GM21529 (cell line): ENCODE measurements at regions not wholly inside any gene's neighbourhood (a gene's known extent, or its start where the extent isn't known, plus 50 kb on each side); places are given as distances from the start of the nearest gene placed in this dataset.

ENCODE experiments used
- ATAC-seq: cut with Tn5 transposase; IDR thresholded peaks from one replicate; pipeline ENCODE4 v1.9.1; 2021; ENCODE audit not compliant: unreplicated experiment

DNA sequence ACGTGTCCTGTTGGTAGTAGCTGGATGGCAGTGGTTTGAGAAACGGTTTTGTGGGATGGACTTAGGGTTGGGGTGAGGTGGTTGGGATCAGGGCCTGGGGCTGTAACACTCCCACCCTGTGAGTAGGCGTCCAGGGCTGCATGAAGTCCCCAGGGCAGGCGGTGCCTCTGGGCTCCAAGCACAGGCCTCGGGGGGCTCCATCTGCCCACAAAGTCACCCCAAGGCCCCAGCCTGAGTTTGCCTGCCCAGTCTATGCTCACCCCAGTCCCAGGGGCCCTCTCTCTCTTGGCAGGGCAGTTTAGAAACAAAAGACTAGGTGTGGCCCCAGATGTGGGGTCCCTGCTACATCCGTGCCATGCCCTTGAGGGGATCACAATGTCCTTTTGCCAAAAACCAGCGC is 86.9 kb upstream of the PRR23E start:
- ATAC-seq, result no peak

- ATAC-seq, result no peak
Measured at GRCh38 chr3:127106456-127106855, 86.5 kb upstream of the PRR23E start.

DNA sequence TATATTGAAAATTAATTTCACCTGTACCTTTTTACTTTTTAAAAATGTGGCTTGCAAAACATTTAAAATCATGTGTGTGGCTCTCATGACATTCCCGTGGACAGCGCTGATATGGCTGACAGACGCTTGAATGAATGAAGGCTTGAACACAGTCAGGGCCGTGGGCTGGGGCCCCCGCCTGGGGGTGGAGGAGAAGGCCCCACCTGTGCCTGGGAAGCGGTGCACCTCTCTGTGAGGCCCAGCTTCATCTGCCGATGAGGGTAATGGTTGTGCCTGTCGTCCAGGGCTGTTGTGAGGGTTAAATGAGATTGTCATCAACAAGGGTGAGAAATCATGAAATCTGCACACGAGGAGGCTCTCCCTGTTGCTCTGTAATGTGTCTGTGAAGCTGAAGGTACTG is 85.9 kb upstream of the PRR23E start:
- no peak for ATAC-seq

- no peak for ATAC-seq
Measured at GRCh38 chr3:127107491-127108375, 85.2 kb upstream of the PRR23E start.

- ATAC-seq, result no peak
Measured at GRCh38 chr3:127108796-127109195, 84.1 kb upstream of the PRR23E start.

GRCh38 chr3:127110982-127111693 is 81.8 kb upstream of the PRR23E start:
- no peak for ATAC-seq

DNA sequence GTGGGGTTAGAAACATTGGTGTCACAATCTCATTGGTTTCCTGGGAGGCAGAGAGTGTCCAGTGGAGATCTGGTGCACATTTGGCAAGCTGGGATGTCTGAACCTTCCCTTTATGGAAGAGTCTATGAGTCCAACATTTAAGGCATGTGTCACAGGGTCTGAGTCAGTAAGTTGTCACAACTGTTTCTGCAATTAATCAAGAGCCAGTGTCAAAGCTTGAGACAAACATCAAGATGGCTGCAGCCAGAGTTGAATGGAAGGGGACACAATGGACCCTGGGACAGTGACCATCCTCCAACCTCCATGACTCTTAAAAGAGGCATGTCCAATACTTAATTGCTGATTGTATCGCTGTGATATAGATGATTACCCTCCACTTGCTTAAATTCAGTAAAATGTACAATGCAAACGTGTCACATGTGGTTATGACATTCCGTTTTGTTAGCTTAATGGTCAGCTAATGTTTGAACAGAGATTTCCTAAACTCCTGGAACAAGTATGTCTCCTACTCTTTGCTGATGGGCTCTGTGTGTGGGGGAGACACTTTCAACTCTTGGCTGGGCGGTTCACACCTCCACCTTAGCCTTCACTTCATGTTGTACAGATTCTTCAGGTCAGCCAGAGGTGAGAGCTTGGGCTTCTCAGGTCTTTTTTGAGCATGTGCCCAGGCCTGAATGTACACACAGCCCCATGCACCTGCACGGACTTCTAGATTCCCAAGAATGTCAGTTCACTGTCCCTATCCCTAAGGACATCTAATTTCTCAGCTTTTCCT is 79.9 kb upstream of the PRR23E start:
- ATAC-seq, result no peak

DNA sequence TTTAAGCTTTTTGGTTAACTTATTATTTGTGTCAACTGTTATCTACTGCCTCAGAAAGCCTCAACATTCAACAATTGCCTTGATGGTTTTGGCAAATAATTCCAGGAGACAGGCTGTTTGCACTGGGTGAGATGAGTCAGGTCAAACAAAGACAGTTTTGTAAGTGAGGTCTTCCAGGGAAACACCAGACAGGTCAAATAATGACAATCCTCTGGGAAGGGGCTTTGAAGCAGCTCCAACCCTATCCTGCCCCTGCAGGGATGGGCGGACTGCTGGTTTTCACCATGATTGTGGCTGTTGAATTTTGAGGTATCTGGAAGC is 79.4 kb upstream of the PRR23E start:
- no peak for ATAC-seq

- ATAC-seq, result no peak
Measured at GRCh38 chr3:127114337-127115070, 78.4 kb upstream of the PRR23E start.

GRCh38 chr3:127115691-127116351 is 77.1 kb upstream of the PRR23E start:
- ATAC-seq, result no peak

DNA sequence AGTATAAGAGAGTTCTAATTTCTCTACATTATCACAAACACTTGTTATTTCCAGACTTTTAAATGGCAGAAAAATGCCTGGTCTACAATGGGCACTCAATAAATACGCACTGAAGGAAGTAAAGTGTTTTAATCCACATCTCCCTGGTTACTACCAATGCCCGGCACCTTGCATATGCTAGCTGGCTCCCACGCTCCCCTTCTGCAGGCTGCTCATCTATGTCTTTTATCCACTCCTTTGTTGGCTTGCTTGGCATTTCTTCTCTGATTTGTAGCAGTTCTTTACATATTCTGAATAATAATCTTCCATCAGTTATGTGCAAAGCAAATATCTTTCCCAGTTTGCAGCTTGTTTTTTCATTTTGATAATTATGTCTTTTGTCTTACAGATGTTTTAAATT is 74.6 kb upstream of the PRR23E start:
- ATAC-seq, result no peak

- ATAC-seq, result no peak
Measured at GRCh38 chr3:127119693-127120464, 73.1 kb upstream of the PRR23E start.

DNA sequence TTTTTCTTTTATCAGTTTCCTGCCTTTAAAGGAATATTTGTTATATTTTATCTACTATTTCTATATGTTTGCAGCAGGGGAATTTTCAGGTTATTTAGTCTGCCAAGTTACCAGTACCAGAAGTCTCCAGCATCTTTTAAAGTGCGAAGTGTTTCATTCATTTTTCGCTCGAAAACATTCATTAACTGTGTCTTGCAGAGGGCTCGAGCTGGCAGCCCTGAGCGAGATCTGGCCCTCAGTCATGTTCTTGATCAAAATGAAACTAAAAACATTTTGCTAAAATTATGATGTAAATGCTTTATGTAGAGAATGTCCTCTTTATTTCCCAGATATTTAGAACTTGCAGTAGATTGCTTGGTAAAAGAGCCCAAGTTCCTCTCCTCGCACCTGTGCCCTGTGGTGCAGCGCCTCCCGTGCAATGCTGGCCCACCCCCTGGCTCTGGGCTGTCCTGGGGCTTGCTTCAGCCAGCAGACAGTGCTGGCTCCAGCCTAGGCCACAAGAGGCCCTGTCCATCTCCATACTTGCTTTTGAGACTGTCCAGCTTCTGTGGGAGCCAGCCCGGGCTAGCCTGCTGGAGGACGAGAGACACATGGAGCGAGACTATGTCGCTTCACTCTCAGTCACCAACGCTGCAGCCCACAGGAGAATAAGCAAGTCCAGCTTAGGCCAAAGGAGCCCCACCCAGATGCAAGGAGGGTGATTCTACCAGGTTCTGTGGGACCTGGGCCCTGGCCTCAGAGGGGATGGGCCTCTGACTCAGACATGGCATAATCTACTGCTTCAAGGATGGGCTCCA is 71.9 kb upstream of the PRR23E start:
- ATAC-seq, result no peak

- no peak for ATAC-seq
Measured at GRCh38 chr3:127121885-127122284, 71.0 kb upstream of the PRR23E start.

DNA sequence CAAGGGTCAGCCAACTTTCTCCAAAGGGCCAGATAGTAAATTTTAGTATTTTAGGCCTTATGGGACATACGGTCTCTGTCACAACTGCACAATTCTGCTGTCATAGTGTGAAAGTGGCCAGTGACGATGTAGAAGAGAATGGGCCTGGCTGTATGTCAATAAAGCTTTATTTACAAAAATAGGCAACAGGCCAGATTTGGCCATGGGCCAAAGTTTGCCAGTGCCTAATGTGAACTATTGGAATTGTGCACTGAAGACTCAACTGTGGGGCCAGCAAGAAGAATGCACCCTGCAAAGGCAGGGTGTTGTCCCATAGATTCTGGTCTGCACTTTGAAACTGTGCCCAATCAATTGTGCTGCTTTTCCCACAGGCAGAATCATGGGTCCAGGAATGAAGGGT is 69.4 kb upstream of the PRR23E start:
- no peak for ATAC-seq

GRCh38 chr3:127124120-127124519 is 68.8 kb upstream of the PRR23E start:
- ATAC-seq, result no peak

GRCh38 chr3:127131424-127132170 is 61.3 kb upstream of the PRR23E start:
- ATAC-seq, result no peak

DNA sequence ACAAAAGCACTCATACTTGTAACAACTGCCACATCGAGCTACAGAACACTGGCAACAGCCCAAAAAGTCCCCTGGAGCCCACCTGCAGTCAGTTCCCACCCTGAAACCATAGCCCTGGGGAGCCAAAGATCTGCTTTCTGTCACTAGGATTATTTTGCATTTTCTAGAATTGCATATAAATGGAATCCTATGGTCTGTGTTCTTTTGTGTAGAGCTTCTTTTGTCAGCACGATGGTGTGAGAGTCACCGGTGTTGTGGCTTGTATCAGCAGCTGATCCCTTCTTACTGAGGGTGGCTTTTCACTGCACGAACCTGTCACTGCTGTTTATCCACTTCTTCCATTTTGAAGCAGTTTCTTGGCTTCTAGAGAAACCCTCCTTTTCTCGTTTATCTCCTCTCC is 60.1 kb upstream of the PRR23E start:
- no peak for ATAC-seq
